GM19452 (cell line): ENCODE measurements at regions not wholly inside any gene's neighbourhood (a gene's known extent, or its start where the extent isn't known, plus 50 kb on each side); places are given as distances from the start of the nearest gene placed in this dataset.
"Not testable (repeated sequence)": the region's sequence is repeated elsewhere in the genome, so short reads cannot be mapped to it uniquely, and the experiment has no call there.

Experiments used
- ATAC-seq: cut with Tn5 transposase; IDR thresholded peaks from one replicate; pipeline ENCODE4 v1.9.1; 2021; ENCODE audit not compliant: unreplicated experiment

GRCh38 chr21:22363504-22363903 is 1365.3 kb downstream of the NCAM2 start:
- no peak for ATAC-seq

GRCh38 chr21:22364163-22364562 is 1366.0 kb downstream of the NCAM2 start:
- ATAC-seq = no peak

GRCh38 chr21:22374218-22374969 is 1376.2 kb downstream of the NCAM2 start:
- ATAC-seq = no peak

GRCh38 chr21:22377795-22378194 is 1379.6 kb downstream of the NCAM2 start:
- not testable (repeated sequence) for ATAC-seq

DNA sequence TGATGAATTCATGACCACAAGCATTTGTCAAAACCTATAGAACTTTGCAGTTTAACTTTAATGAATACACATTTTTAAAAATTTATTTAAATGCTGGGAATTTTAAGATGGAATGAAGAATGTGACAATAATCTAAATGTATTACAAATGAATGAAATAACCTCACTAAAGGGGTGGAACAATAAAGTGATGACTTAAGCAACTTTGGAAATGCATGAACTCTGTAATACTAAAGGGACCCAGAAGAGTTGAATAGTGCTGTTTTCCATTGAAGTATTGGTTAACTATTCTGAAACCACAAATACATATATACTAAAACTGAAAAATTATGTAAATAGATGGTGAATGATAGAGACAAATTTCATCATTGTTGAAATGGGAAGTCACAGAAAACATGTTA is 1395.1 kb downstream of the NCAM2 start:
- ATAC-seq = no peak

GRCh38 chr21:22395965-22396364 is 1397.8 kb downstream of the NCAM2 start:
- ATAC-seq = no peak

GRCh38 chr21:22399681-22400514 is 1401.7 kb downstream of the NCAM2 start:
- no peak for ATAC-seq

DNA sequence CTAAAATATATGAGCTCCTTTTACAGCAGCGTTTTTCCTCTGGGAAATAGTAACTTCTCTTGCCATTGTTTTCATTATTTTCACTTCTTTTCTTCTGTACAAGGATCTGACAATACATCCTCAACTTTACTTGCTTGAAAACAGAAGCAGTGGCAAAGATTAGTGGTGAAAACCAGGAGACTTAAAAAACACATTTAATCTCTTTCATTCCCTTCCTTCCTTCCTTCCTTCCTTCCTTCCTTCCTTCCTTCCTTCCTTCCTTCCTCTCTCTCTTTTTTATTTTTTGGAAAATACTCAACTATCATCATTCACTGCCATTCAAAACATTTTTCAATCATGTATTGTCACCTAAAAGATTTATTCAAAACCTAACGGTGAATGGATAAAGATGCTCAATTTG is 1411.4 kb downstream of the NCAM2 start:
- ATAC-seq = no peak

GRCh38 chr21:22416555-22416954 is 1418.3 kb downstream of the NCAM2 start:
- ATAC-seq = no peak

DNA sequence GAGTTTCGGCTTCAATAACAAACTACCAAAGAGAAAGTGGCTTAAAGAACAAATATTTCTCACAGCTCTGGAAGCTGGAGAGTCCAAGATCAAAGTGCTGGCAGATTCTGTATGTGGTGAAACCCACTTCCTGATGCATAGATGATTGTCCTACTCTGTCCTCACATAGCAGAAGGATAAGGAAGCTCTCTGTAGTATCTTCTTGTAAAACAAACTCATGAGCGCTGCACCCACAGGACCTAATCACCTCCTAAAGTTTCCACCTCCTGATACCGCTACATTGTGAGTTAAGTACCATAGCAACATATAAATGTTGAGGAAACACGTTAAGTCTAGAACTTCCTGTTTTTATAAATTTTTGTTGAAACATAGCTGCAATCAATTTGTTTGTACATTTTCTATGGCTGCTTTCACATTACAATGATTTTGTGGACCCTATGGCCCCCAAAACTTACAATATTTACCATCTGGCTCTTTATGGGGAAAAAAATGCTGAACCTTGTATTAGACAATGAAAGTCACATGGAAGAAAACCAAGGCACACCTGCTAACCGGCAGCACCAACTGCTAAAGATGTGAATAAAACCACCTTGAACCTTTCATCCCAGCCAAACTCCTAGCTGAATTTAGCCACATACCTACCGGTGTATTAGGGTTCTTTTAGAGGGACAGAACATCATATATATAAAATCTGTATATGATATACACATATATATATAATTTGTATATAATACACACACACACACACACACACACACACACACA is 1423.4 kb downstream of the NCAM2 start:
- ATAC-seq = no peak

DNA sequence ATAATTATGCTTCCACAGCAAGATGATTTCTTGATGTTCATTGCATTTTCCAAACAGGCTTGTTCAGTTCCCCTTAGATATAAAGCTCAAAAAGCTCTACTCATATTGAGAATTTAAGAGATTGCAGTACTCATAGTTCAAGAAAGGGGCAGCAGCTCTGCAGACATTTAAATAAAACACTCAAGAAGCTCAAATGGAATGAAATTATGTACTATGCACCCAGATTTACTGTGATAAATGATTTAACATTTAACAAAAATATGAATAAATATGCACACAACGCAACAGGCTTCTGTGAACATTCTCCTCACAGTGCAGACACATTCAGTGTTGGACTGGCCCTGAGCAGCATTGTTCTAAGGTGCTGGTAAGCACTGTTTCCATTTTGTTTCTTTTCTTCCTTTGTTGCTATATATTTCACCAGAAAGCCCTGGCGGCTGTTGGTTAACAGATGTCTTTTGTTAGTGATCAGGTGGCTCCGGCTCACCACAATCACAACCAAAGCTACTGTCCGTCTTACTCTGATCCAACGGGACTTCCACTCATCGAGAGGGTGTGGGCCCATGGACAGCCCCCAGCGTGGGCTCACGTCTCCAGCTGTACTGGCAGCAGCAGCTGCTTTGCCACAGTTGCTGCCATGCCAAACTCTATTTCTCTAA is 1440.3 kb downstream of the NCAM2 start:
- ATAC-seq = no peak

DNA sequence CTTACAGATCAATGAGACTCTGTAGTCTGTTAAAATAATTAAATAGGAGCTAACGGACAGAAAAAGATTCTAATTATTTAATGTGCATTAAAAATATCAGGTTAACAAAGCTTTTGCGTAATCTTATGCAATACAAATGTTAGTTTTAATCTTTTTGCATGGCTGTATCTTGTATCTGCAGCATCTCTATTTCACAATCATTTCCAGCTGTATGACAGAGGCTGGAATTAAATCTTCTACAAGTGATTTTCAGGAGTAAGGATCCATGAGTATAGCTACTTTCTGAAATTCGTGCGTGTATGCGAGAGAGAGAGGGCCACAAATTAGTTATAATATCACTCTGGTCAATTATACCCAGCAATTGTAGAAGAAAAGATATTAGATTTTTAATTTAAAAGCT is 1446.8 kb downstream of the NCAM2 start:
- ATAC-seq = no peak

DNA sequence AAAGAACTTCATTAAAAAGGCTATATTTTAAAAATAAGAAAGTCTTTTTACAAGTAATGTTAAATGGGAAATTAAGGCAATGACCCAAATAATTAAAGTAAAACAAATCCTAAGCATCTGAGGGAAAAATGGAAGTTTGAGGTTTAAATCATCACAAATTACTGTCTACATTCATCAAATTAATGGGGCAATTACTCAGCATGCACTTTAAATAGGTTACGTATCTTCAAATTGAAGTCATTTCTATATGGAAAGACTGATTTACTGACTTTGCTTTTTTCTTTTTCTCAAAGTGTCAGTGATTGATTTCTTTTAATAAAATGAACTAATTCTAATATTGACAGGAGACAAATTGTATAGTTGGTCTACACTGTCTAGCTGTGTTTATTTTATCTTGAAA is 1452.3 kb downstream of the NCAM2 start:
- ATAC-seq = no peak

DNA sequence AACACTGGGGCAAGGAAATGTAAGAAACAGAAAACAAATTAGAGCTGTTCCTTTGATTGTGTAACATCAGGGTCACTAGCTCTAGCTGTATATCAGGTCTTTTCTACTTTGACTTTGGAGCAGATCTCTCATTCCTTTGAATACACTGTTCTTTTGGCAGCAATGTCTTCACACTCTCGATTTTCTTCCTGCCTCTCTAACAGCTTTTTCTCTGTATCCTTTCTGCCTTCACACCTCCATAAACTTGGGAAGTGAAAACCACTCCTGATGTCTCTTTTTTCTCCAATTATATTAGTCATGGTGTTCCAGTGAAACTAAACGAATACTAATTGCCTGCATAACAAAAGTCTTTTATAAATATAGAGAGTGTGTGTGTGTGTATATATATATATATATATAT is 1458.0 kb downstream of the NCAM2 start:
- ATAC-seq = no peak

DNA sequence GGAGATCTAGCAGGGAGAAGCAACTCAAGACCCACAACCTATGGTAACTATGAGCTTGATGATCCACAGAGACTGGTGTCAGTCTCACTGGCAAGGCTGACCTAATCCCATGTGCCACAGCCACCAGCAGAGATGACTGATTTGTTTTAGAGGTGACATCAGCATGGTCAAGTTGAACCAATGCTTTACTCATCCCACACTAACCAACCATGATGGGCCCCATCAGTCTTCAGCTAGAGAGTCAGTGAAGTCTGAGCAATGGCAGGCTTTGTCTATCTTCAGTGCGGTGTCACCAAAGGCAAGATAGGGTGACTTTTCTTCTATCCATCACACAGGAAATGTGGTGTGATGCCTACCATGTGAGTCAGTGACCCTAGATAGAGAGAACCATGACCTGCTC is 1470.7 kb downstream of the NCAM2 start:
- ATAC-seq = no peak

DNA sequence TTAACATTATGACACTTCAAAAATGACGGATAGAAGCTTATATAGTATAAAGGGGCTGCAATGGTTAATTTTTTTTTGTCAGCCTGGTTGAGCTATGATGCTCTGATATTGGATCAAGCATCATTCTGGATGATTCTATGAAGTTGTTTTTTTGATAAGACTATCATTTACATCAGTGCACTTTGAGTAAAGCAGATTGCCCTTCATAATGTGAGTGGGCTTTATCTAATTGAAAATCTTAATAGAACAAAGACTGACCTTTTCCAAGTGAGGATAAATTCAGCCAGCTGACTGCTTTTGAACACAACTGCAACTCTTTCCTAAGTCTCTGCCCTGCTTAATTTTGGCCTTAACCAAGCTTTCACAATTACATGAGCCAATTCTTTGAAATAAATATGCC is 1476.2 kb downstream of the NCAM2 start:
- ATAC-seq = no peak

GRCh38 chr21:22476214-22476613 is 1478.0 kb downstream of the NCAM2 start:
- ATAC-seq = no peak

GRCh38 chr21:22476726-22477646 is 1478.8 kb downstream of the NCAM2 start:
- no peak for ATAC-seq

GRCh38 chr21:22490049-22490448 is 1491.8 kb downstream of the NCAM2 start:
- no peak for ATAC-seq

DNA sequence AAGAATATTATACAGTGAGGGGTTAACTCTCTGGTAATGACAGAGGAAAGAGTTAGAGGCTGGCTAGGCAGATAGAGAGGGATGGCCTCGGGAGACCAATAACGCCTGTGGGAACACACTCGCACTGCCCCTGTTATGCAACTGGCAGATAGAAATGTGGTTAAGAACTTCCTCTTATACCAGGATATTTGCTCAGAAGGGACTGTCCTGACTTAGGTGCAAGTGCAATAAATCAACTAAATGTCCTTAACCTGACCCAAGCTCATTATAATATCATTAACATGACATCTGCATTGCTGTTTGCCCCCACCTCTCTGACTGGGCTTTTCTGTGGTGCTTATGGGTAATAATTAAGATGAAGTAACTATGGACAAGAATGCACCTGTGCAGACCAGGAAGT is 1518.0 kb downstream of the NCAM2 start:
- ATAC-seq = no peak
